ENCODE measurements at regions not wholly inside any gene's neighbourhood (a gene's known extent, or its start where the extent isn't known, plus 50 kb on each side); places are given as distances from the start of the nearest gene placed in this dataset.

DNA sequence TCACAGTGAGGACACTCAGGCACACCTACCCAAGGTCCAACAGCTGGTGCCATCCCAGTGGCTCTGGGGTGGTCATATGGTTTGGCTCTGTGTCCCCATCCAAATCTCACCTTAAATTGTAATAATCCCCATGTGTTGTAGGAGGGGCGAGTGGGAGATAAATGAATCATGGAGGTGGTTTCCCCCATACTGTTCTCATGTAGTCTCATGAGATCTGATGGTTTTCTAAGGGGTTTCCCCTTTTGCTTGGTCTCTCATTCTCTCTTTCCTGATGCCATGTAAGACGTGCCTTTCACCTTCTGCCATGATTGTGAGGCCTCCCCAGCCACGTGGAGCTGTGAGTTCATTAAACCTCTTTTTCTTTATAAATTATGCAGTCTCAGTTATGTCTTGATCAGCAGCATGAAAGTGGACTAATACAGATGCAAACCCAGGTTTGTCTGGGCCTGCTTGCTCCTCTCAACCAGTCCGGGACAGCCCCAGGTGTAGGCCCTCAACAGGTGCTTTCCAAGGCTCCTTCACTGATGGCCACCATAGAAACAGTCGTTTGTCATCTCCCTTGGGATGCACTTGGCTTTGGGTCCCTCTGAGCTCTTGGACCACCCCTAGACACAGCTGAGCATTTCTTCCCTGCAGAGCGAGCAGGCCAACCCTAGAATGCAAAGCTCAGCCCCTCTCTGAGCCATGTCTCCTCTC lies 101.3 kb upstream of the CTBP2 start:
- TF ChIP-seq POLR2A (IDR thresholded peaks at IDR 0.05; ENCODE audit: low read length) (no peak), GATA1 (IDR thresholded peaks at IDR 0.05; ENCODE audit: low read depth, low read length) (no peak)

All from erythroblast (primary cell).